NCI-H82 (cell line): ENCODE measurements at regions not wholly inside any gene's neighbourhood (a gene's known extent, or its start where the extent isn't known, plus 50 kb on each side); places are given as distances from the start of the nearest gene placed in this dataset.

Experiments
- DNase-seq: peaks from one replicate; lab custom pipeline; 2025; lab: John Stamatoyannopoulos, UW

- no peak for DNase-seq
Observed at GRCh38 chr14:101135796-101136742, 232.5 kb upstream of the RTL1 start.

GRCh38 chr14:101137234-101137633, 233.7 kb upstream of the RTL1 start:
- no peak for DNase-seq

- DNase-seq, result no peak
Observed at GRCh38 chr14:101147848-101148247, 244.3 kb upstream of the RTL1 start.

GRCh38 chr14:101150039-101150610, 246.6 kb upstream of the RTL1 start:
- no peak for DNase-seq

GRCh38 chr14:101151226-101151926, 247.9 kb upstream of the RTL1 start:
- DNase-seq, result no peak

GRCh38 chr14:101151927-101152305, 248.4 kb upstream of the RTL1 start:
- DNase-seq, result no peak

- DNase-seq, result no peak
Observed at GRCh38 chr14:101152855-101153254, 249.3 kb upstream of the RTL1 start.

GRCh38 chr14:101153691-101154090, 250.2 kb upstream of the RTL1 start:
- DNase-seq, result no peak

GRCh38 chr14:101155575-101155974, 252.1 kb upstream of the RTL1 start:
- no peak for DNase-seq

- DNase-seq, result no peak
Observed at GRCh38 chr14:101167428-101167827, 263.9 kb upstream of the RTL1 start.

- DNase-seq, result no peak
Observed at GRCh38 chr14:101169267-101169666, 265.7 kb upstream of the RTL1 start.

- peak; percentile 1 for DNase-seq
Observed at GRCh38 chr14:101171650-101172049, 268.1 kb upstream of the RTL1 start.

- no peak for DNase-seq
Observed at GRCh38 chr14:101173698-101174521, 270.4 kb upstream of the RTL1 start.

GRCh38 chr14:101174522-101174838, 271.0 kb upstream of the RTL1 start:
- DNase-seq, result no peak

- no peak for DNase-seq
Observed at GRCh38 chr14:101174980-101175606, 271.6 kb upstream of the RTL1 start.

GRCh38 chr14:101175731-101176534, 272.4 kb upstream of the RTL1 start:
- DNase-seq, result no peak

GRCh38 chr14:101176535-101177205, 273.1 kb upstream of the RTL1 start:
- DNase-seq, result no peak

GRCh38 chr14:101177301-101177971, 273.9 kb upstream of the RTL1 start:
- no peak for DNase-seq

GRCh38 chr14:101178184-101179072, 274.9 kb upstream of the RTL1 start:
- no peak for DNase-seq
